ENCODE measurements at regions not wholly inside any gene's neighbourhood (a gene's known extent, or its start where the extent isn't known, plus 50 kb on each side); places are given as distances from the start of the nearest gene placed in this dataset.

DNA sequence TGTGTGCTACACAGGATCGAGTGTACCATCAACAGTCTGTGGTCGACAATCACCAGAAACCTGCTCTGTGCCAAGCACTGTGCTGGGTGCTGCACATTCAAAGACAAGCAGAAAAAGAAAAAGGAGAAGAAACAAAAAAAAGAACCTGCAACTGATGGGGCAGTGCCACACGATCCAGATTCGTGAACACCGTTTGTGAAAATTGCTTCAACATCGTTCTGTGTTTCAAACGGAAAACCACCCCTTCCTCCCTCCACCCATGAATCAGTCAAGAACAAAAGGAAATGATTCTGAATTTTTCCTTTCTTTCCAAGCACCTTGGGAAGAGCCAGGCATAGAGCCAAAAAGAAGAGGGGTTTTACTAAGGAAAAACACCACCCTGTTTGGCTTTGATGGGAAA, 129.2 kb upstream of the ARID1B start:
- Histone ChIP-seq H3K9me3 (no peaks in the 10 kb centered on the region), H3K4me3 (no peak overlapping the region), H3K36me3 (ENCODE audit: low read depth) (no peaks in the 10 kb centered on the region), H3K4me1 (ENCODE audit: low read depth) (no peaks in the 10 kb centered on the region)
- intact Hi-C loops (cut with DNase I, micrococcal nuclease): no loop called here
- DNase-seq: no peak
- no peak for ATAC-seq
- no peak for TF ChIP-seq CTCF (IDR thresholded peaks at IDR 0.05)

DNA sequence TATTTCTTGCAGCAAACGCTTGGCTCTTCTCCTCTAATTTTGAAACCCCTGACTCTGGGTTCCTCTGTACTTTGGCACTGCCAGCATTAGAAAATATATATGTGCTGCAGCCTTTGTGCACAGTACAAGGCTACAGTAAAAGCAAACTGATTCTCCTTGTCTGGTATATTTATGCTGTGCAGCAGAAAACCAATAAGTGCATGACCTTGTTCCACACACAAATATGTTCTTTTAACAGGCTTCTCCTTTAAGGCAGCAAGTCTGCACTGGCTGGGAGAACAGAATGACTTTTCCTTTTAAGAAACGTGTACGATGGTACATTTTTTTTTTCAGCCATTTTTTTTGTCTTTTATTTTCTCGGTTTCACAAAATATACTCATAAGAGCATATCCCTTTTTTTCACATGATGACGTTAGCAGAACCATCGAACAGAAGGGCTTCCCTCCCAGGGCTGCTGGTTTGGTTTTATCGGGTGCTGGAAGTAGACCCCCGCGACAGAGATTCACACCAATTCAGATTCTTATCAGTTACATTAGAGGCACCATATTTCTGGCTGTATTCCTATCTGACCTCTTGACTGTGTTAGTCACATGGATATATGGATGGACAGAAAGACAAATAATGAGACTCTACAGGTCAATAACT, 129.9 kb upstream of the ARID1B start:
- Histone ChIP-seq H3K4me3 (no peak overlapping the region), H3K9me3 (no peaks in the 10 kb centered on the region), H3K36me3 (ENCODE audit: low read depth) (no peaks in the 10 kb centered on the region), H3K4me1 (ENCODE audit: low read depth) (no peaks in the 10 kb centered on the region)
- intact Hi-C loops (cut with DNase I, micrococcal nuclease): no loop called here
- no peak for TF ChIP-seq CTCF (IDR thresholded peaks at IDR 0.05)
- DNase-seq (no peak), ATAC-seq (no peak)

GRCh38 chr6:156646496-156646895, 130.7 kb upstream of the ARID1B start:
- Histone ChIP-seq H3K9me3 (no peaks in the 10 kb centered on the region), H3K4me3 (no peak overlapping the region), H3K4me1 (ENCODE audit: low read depth) (no peaks in the 10 kb centered on the region), H3K36me3 (ENCODE audit: low read depth) (no peaks in the 10 kb centered on the region)
- DNase-seq (no peak), ATAC-seq (no peak)
- no peak for TF ChIP-seq CTCF (IDR thresholded peaks at IDR 0.05)
- intact Hi-C loops (cut with DNase I, micrococcal nuclease): no loop called here

GRCh38 chr6:156645097-156645496, 132.1 kb upstream of the ARID1B start:
- ATAC-seq: no peak
- no peaks in the 10 kb centered on the region for H3K4me1 ChIP-seq (ENCODE audit: low read depth)

GRCh38 chr6:156639009-156639721, 138.0 kb upstream of the ARID1B start:
- no peak for TF ChIP-seq CTCF (IDR thresholded peaks at IDR 0.05)
- Histone ChIP-seq H3K4me3 (no peak overlapping the region), H3K9me3 (no peaks in the 10 kb centered on the region), H3K4me1 (ENCODE audit: low read depth) (no peaks in the 10 kb centered on the region), H3K36me3 (ENCODE audit: low read depth) (no peaks in the 10 kb centered on the region)
- no peak for ATAC-seq
- no peak for DNase-seq
- intact Hi-C loops (cut with DNase I, micrococcal nuclease): no loop called here

More at GRCh38 chr6:156645097-156645496, 132.1 kb upstream of the ARID1B start:
- no peaks in the 10 kb centered on the region for H3K36me3 ChIP-seq (ENCODE audit: low read depth)
- TF ChIP-seq CTCF (IDR thresholded peaks at IDR 0.05): no peak
- intact Hi-C loops (cut with DNase I, micrococcal nuclease): no loop called here
- H3K4me3 ChIP-seq: no peak overlapping the region
- no peaks in the 10 kb centered on the region for H3K9me3 ChIP-seq
- no peak for DNase-seq

Measured in mucosa of descending colon (tissue), 3 donors.